C4-2B (cell line): ENCODE measurements at regions not wholly inside any gene's neighbourhood (a gene's known extent, or its start where the extent isn't known, plus 50 kb on each side); places are given as distances from the start of the nearest gene placed in this dataset.

Experiments
- H3K27ac ChIP-seq: fragments of 450-650 bp; 2 replicates; pipeline ENCODE4 v1.5.1; 2017
- CTCF ChIP-seq: fragments of 450-650 bp; conservative IDR thresholded peaks from 2 replicates; pipeline ENCODE4 v1.5.1; 2017; ENCODE audit warnings: mild to moderate bottlenecking
- ZFX ChIP-seq: fragments of 450-650 bp; IDR thresholded peaks from 2 replicates; pipeline ENCODE4 v1.6.1; 2017

GRCh38 chr7:21253740-21254687 is 173.9 kb upstream of the SP4 start:
- no peak overlapping the region for H3K27ac ChIP-seq
- no peak for TF ChIP-seq ZFX
- TF ChIP-seq CTCF: peak; percentile 91

GRCh38 chr7:21256310-21256877 is 171.5 kb upstream of the SP4 start:
- TF ChIP-seq CTCF (peak; percentile 79), ZFX (no peak)
- no peak overlapping the region for H3K27ac ChIP-seq

GRCh38 chr7:21260939-21261338 is 166.9 kb upstream of the SP4 start:
- H3K27ac ChIP-seq: no peak overlapping the region
- TF ChIP-seq ZFX: no peak
- no peak for TF ChIP-seq CTCF

GRCh38 chr7:21261627-21262594 is 166.0 kb upstream of the SP4 start:
- TF ChIP-seq ZFX (no peak), CTCF (peak; percentile 78)
- H3K27ac ChIP-seq: no peak overlapping the region

- TF ChIP-seq ZFX (no peak), CTCF (no peak)
- no peak overlapping the region for H3K27ac ChIP-seq
Observed at GRCh38 chr7:21269021-21269420, 158.9 kb upstream of the SP4 start.

GRCh38 chr7:21276471-21277035 is 151.3 kb upstream of the SP4 start:
- no peak for TF ChIP-seq ZFX
- no peak for TF ChIP-seq CTCF
- H3K27ac ChIP-seq: no peak overlapping the region
